C4-2B (cell line): ENCODE measurements at regions not wholly inside any gene's neighbourhood (a gene's known extent, or its start where the extent isn't known, plus 50 kb on each side); places are given as distances from the start of the nearest gene placed in this dataset.

Source experiments
- ZFX ChIP-seq: fragments of 450-650 bp; IDR thresholded peaks from 2 replicates; pipeline ENCODE4 v1.6.1; 2017
- TF ChIP-seq, protein P1 (sequence below): fragments of 450-650 bp; conservative IDR thresholded peaks from 2 replicates; pipeline ENCODE4 v1.5.1; 2017; ENCODE audit warnings: mild to moderate bottlenecking

DNA sequence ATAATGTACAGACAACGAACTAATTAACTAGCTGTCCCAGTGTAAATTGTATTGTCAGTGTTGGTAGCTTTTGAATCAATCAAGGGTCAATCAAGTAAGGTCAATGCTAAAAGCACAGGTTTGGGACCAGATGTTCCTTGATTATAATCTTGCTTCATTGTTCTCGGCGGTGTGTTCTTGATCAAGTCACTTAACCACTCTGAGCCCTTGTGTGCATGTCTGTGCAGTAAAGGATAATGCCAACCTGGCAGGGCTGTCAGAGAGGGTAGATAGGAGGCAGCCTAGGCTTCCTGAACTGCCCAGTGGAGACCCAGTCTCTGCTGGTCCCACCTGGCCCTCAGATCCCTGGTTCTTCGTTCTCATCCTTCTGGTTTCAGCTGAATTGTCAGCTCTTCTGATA lies 221.0 kb downstream of the EMX2 start:
- TF ChIP-seq, protein P1, sequence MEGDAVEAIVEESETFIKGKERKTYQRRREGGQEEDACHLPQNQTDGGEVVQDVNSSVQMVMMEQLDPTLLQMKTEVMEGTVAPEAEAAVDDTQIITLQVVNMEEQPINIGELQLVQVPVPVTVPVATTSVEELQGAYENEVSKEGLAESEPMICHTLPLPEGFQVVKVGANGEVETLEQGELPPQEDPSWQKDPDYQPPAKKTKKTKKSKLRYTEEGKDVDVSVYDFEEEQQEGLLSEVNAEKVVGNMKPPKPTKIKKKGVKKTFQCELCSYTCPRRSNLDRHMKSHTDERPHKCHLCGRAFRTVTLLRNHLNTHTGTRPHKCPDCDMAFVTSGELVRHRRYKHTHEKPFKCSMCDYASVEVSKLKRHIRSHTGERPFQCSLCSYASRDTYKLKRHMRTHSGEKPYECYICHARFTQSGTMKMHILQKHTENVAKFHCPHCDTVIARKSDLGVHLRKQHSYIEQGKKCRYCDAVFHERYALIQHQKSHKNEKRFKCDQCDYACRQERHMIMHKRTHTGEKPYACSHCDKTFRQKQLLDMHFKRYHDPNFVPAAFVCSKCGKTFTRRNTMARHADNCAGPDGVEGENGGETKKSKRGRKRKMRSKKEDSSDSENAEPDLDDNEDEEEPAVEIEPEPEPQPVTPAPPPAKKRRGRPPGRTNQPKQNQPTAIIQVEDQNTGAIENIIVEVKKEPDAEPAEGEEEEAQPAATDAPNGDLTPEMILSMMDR: no peak
- TF ChIP-seq ZFX: no peak
